ENCODE measurements at regions not wholly inside any gene's neighbourhood (a gene's known extent, or its start where the extent isn't known, plus 50 kb on each side); places are given as distances from the start of the nearest gene placed in this dataset.

- no peak for TF ChIP-seq TBL1XR1 (IDR thresholded peaks at IDR 0.05; ENCODE audit: low read length in 2 of 2)
- TF ChIP-seq ARHGAP35 (IDR thresholded peaks at IDR 0.05; ENCODE audit: partially characterized antibody), result no peak
These were observed 215.4 kb upstream of the PGRMC2 start for GRCh38 chr4:128502818-128503527.
